Coronary artery (tissue), 2 donors: ENCODE measurements at regions not wholly inside any gene's neighbourhood (a gene's known extent, or its start where the extent isn't known, plus 50 kb on each side); places are given as distances from the start of the nearest gene placed in this dataset.

Source experiments
- DNase-seq: peaks from one replicate; pipeline ENCODE4 v3.0.0-alpha.2; 2017; ENCODE audit warnings: low spot score
- H3K27ac ChIP-seq, 2 donors: fragments of 200-600 bp; sonication (generic); one replicate each; pipeline ENCODE4 v1.5.1; 2016 to 2019
- H3K4me3 ChIP-seq: fragments of 200-600 bp; sonication (generic); 2 replicates; pipeline ENCODE4 v1.5.1; 2016; ENCODE audit warnings: mild to moderate bottlenecking, moderate library complexity
- CTCF ChIP-seq: fragments of 200-600 bp; sonication (generic); IDR thresholded peaks from one replicate; pipeline ENCODE4 v1.5.1; 2019; ENCODE audit warnings: antibody characterized with exemption

GRCh38 chr2:16023506-16024360 lies 83.4 kb downstream of the MYCN start:
- H3K27ac ChIP-seq = no peak overlapping the region
- TF ChIP-seq CTCF = no peak
- no peak overlapping the region for H3K4me3 ChIP-seq
- DNase-seq = no peak

GRCh38 chr2:16022548-16023240 lies 82.3 kb downstream of the MYCN start:
- DNase-seq = no peak
- H3K27ac ChIP-seq = no peak overlapping the region
- no peak overlapping the region for H3K4me3 ChIP-seq
- no peak for TF ChIP-seq CTCF

- no peak for TF ChIP-seq CTCF
- no peak for DNase-seq
- Histone ChIP-seq H3K27ac (no peak overlapping the region), H3K4me3 (no peak overlapping the region)
Observed at GRCh38 chr2:16021611-16022363, 81.4 kb downstream of the MYCN start.

- TF ChIP-seq CTCF = no peak
- Histone ChIP-seq H3K27ac (no peak overlapping the region), H3K4me3 (no peak overlapping the region)
- no peak for DNase-seq
Observed at GRCh38 chr2:16020389-16021008, 80.1 kb downstream of the MYCN start.

- DNase-seq = no peak
Observed at GRCh38 chr2:16019617-16020351, 79.4 kb downstream of the MYCN start.

More at GRCh38 chr2:16019617-16020351, 79.4 kb downstream of the MYCN start:
- no peak overlapping the region for H3K4me3 ChIP-seq
- no peak overlapping the region for H3K27ac ChIP-seq
- TF ChIP-seq CTCF = no peak
